SK-N-SH treated with all-trans-retinoic acid at 6 μM for 48 hours (cell line): ENCODE measurements at regions not wholly inside any gene's neighbourhood (a gene's known extent, or its start where the extent isn't known, plus 50 kb on each side); places are given as distances from the start of the nearest gene placed in this dataset.

Experiments
- ATAC-seq: fragments of 200-7000 bp; cut with Tn5 transposase; 3 replicates; pipeline ENCODE4 v1.9.1; 2020; ENCODE audit warnings: mild to moderate bottlenecking, moderate library complexity
- ARNTL ChIP-seq: fragments of 450-650 bp; formaldehyde crosslinking; IDR thresholded peaks from 2 replicates; pipeline ENCODE4 v1.5.0; 2020; ENCODE audit warnings: low read depth, mild to moderate bottlenecking, moderate library complexity, borderline replicate concordance
- GLIS3 ChIP-seq: fragments of 250-450 bp; sonication (Bioruptor Pico); IDR thresholded peaks from 2 replicates; pipeline ENCODE4 v1.5.0; 2020; ENCODE audit warnings: mild to moderate bottlenecking, moderate library complexity
- ISL1 ChIP-seq: fragments of 250-450 bp; sonication (Bioruptor Pico); IDR thresholded peaks from 2 replicates; pipeline ENCODE4 v2.1.2; 2022; ENCODE audit warnings: mild to moderate bottlenecking, moderate library complexity
- OSR1 ChIP-seq: fragments of 250-450 bp; sonication (Bioruptor Pico); IDR thresholded peaks from 2 replicates; pipeline ENCODE4 v1.8.0; 2022; ENCODE audit warnings: moderate library complexity, mild to moderate bottlenecking, inconsistent platforms
- PPARA ChIP-seq: fragments of 250-450 bp; sonication (Bioruptor Pico); IDR thresholded peaks from 2 replicates; pipeline ENCODE4 v1.5.0; 2020; ENCODE audit warnings: mild to moderate bottlenecking, borderline replicate concordance
- SNAI2 ChIP-seq: fragments of 250-450 bp; sonication (Bioruptor Pico); IDR thresholded peaks from 2 replicates; pipeline ENCODE4 v1.5.0; 2020; ENCODE audit warnings: mild to moderate bottlenecking, moderate library complexity
- TCF4 ChIP-seq: fragments of 250-450 bp; sonication (Bioruptor Pico); IDR thresholded peaks from 2 replicates; pipeline ENCODE4 v1.8.0; 2021; ENCODE audit warnings: mild to moderate bottlenecking, moderate library complexity, borderline replicate concordance
- ZC3H10 ChIP-seq: fragments of 250-450 bp; sonication (Bioruptor Pico); IDR thresholded peaks from 2 replicates; pipeline ENCODE4 v1.5.1; 2021; ENCODE audit warnings: mild to moderate bottlenecking, moderate library complexity
- ZFP3 ChIP-seq: fragments of 250-450 bp; sonication (Bioruptor Pico); IDR thresholded peaks from 2 replicates; pipeline ENCODE4 v1.5.0; 2020; ENCODE audit warnings: mild to moderate bottlenecking, moderate library complexity
- ZNF565 ChIP-seq: fragments of 450-650 bp; formaldehyde crosslinking; conservative IDR thresholded peaks from 2 replicates; pipeline ENCODE4 v1.5.0; 2020; ENCODE audit warnings: low read depth, mild to moderate bottlenecking, moderate library complexity
- ZNF70 ChIP-seq: fragments of 450-650 bp; formaldehyde crosslinking; IDR thresholded peaks from 2 replicates; pipeline ENCODE4 v1.5.0; 2020; ENCODE audit warnings: mild to moderate bottlenecking, moderate library complexity
- ZNF8 ChIP-seq: fragments of 450-650 bp; formaldehyde crosslinking; IDR thresholded peaks from 2 replicates; pipeline ENCODE4 v1.5.0; 2020; ENCODE audit warnings: mild to moderate bottlenecking, moderate library complexity
- TF ChIP-seq, protein P1 (sequence below): fragments of 250-450 bp; sonication (Bioruptor Pico); IDR thresholded peaks from 2 replicates; pipeline ENCODE4 v1.5.1; 2020; ENCODE audit warnings: low read depth, mild to moderate bottlenecking, moderate library complexity
- TF ChIP-seq, protein P2 (sequence below): fragments of 250-450 bp; sonication (Bioruptor Pico); IDR thresholded peaks from 2 replicates; pipeline ENCODE4 v1.5.1; 2021; ENCODE audit warnings: mild to moderate bottlenecking, moderate library complexity
- TF ChIP-seq, protein P3 (sequence below): fragments of 250-450 bp; sonication (Bioruptor Pico); IDR thresholded peaks from 2 replicates; pipeline ENCODE4 v1.8.0; 2021; ENCODE audit warnings: low read depth, mild to moderate bottlenecking, moderate library complexity, borderline replicate concordance

DNA sequence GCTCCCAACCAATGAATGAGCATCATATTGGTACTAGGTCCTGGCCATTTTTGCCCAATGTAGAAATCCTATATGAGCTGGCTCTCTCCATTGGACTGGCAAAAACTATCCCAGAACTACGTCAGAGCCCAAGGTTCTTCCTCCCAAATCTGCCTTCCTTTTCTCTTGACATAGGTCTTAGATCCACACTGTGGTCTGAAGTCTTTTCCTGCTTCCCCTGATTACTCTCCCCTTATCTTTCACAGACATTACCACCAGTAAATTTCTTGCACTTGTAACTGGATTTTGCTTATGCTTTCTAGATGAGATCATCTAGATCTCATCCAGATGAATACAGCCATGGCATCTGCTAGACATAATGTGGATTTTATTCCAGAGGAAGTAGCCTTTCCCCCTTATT lies 141.2 kb upstream of the GADL1 start:
- no peak for ATAC-seq
- TF ChIP-seq, protein P1, sequence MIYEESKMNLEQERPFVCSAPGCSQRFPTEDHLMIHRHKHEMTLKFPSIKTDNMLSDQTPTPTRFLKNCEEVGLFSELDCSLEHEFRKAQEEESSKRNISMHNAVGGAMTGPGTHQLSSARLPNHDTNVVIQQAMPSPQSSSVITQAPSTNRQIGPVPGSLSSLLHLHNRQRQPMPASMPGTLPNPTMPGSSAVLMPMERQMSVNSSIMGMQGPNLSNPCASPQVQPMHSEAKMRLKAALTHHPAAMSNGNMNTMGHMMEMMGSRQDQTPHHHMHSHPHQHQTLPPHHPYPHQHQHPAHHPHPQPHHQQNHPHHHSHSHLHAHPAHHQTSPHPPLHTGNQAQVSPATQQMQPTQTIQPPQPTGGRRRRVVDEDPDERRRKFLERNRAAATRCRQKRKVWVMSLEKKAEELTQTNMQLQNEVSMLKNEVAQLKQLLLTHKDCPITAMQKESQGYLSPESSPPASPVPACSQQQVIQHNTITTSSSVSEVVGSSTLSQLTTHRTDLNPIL (CRISPR knock-in tag) = no peak
- TF ChIP-seq, protein P2, sequence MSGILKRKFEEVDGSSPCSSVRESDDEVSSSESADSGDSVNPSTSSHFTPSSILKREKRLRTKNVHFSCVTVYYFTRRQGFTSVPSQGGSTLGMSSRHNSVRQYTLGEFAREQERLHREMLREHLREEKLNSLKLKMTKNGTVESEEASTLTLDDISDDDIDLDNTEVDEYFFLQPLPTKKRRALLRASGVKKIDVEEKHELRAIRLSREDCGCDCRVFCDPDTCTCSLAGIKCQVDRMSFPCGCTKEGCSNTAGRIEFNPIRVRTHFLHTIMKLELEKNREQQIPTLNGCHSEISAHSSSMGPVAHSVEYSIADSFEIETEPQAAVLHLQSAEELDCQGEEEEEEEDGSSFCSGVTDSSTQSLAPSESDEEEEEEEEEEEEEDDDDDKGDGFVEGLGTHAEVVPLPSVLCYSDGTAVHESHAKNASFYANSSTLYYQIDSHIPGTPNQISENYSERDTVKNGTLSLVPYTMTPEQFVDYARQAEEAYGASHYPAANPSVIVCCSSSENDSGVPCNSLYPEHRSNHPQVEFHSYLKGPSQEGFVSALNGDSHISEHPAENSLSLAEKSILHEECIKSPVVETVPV (CRISPR knock-in tag) = no peak
- TF ChIP-seq, all 23 proteins: peak for 0

DNA sequence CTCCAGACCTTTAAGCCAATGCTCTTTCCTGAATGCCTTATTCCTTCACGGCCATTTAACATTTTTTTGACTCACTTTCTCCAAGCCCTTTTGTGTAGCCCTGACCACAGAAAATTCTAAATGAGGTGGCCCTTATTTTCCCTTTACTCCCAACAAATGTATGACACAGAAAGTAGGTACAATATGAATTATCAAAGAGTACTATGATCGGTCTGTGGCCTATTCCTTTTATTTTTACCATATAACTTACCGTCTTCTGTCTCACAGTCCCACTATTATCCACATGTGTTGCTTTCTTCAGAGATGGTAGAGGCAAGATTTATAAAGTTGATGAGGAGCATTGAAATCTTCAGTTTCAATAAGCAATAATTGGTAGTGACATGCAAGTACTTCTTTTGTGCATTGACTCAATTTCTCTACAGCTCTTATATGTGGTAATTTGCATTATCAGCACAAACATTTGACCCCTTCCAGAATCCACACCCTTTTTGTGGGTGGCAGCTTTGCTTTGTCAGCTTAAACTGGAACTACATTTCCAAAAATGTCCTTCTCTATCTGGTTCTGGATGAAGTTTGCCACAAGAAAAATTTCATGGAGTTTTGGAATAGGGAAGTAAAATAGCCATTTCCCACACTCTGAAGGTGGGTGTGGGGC lies 143.8 kb upstream of the GADL1 start:
- TF ChIP-seq, protein P2 (CRISPR knock-in tag) = no peak
- TF ChIP-seq ZNF565 (no peak), ISL1 (CRISPR knock-in tag) (no peak), PPARA (CRISPR knock-in tag) (no peak), ZNF70 (no peak), ZFP3 (CRISPR knock-in tag) (no peak)
- TF ChIP-seq, protein P1 (CRISPR knock-in tag) = no peak

DNA sequence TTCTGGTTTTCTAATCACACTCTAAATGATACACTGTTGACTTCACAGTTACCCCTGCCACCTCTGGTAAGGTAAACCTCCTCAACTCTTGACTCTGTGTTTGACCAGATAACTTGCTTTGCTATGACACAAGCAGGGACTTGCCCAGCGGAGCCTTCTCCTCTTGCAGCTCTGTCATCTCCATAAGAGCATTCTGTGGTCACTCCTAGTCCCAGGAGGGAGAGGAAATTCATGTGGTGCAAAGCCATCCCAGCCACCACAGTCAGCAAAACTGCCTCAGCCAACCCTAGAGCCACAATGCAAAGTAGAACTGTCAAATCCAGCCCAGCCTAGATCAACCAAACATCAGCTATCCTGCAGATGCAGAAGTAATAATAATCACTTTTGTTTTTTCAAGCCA lies 144.7 kb upstream of the GADL1 start:
- ATAC-seq = no peak
- no peak for TF ChIP-seq ZC3H10 (CRISPR knock-in tag)
- TF ChIP-seq, protein P1 (CRISPR knock-in tag) = no peak
- TF ChIP-seq ZNF8 (CRISPR knock-in tag) = no peak
- TF ChIP-seq ZNF70 = no peak
- no peak for TF ChIP-seq SNAI2 (CRISPR knock-in tag)
- TF ChIP-seq TCF4 (CRISPR knock-in tag) = no peak
- TF ChIP-seq OSR1 = no peak
- TF ChIP-seq ARNTL (CRISPR knock-in tag) = no peak
- TF ChIP-seq ZFP3 (CRISPR knock-in tag) = no peak
- TF ChIP-seq, protein P3, sequence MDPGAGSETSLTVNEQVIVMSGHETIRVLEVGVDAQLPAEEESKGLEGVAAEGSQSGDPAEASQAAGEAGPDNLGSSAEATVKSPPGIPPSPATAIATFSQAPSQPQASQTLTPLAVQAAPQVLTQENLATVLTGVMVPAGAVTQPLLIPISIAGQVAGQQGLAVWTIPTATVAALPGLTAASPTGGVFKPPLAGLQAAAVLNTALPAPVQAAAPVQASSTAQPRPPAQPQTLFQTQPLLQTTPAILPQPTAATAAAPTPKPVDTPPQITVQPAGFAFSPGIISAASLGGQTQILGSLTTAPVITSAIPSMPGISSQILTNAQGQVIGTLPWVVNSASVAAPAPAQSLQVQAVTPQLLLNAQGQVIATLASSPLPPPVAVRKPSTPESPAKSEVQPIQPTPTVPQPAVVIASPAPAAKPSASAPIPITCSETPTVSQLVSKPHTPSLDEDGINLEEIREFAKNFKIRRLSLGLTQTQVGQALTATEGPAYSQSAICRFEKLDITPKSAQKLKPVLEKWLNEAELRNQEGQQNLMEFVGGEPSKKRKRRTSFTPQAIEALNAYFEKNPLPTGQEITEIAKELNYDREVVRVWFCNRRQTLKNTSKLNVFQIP (CRISPR knock-in tag) = no peak
- no peak for TF ChIP-seq GLIS3

More for the DNA sequence above, 143.8 kb upstream of the GADL1 start:
- no peak for ATAC-seq

DNA sequence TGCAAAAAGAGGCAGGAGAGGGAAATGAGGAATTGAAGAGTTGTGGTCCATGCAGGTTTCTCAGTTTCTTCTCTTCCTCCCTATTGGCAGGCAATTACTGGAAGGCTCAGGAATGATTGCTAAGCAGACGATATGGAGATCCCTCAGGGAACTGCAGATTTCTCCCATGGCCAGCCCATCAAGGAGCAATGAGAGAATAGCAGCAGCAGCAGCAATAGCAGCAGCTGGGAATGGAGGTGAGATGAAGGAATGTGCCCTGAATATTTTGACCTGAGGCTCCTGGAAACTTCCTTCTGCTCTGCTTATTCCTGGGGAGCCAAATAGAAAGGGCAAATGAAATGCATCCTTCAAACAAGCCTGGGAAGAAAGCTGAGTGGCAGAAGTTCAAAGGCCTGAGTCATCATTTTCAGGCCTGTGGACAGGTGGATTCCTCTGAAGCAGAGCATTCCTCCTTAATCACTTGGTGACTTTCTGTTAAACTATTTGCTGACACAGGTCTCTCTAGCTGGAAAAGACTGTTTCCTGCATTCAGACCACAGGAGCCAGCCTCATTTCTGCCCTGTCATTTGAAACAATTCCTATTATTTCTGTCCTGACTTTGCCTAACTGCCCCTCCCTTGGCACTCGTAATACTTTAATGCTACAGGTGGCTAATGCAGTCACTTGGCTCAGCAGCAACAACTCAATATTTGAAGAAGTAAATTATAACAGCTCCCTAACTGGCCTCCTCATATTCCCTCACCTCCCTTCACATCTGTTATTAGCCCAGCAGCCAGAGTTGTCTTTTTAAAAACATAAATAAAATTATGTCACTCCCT lies 146.9 kb upstream of the GADL1 start:
- TF ChIP-seq, protein P3 (CRISPR knock-in tag) = no peak
- TF ChIP-seq ISL1 (CRISPR knock-in tag) (no peak), SNAI2 (CRISPR knock-in tag) (0 out of 2 replicates have a peak, but pooled peaks have one; percentile 41)
- peak; percentile 91 for ATAC-seq
